H1 (cell line): ENCODE measurements at regions not wholly inside any gene's neighbourhood (a gene's known extent, or its start where the extent isn't known, plus 50 kb on each side); places are given as distances from the start of the nearest gene placed in this dataset.

Source experiments
- ATF3 ChIP-seq: IDR thresholded peaks from 2 replicates; pipeline ENCODE4 v1.6.1; 2011; ENCODE audit warnings: low read depth, mild to moderate bottlenecking, low read length; ENCODE audit not compliant: insufficient read depth
- BRCA1 ChIP-seq: IDR thresholded peaks from 2 replicates; pipeline ENCODE4 v1.6.1; 2012; ENCODE audit warnings: low read depth, low read length, improper control_type of control experiment
- CBX8 ChIP-seq: fragments of 300-800, 300-1000 bp; sonication (generic); IDR thresholded peaks from 2 replicates; pipeline ENCODE4 v1.7.1; 2016; ENCODE audit warnings: low read depth, low read length, borderline replicate concordance
- CEBPB ChIP-seq: IDR thresholded peaks from 2 replicates; pipeline ENCODE4 v1.6.1; 2012; ENCODE audit warnings: low read depth, low read length
- CHD7 ChIP-seq: fragments of 300-600 bp; sonication (generic); IDR thresholded peaks from 2 replicates; pipeline ENCODE4 v1.7.1; 2012; ENCODE audit warnings: low read length, moderate library complexity, mild to moderate bottlenecking, inconsistent platforms; ENCODE audit not compliant: insufficient replicate concordance
- HDAC2 ChIP-seq, 2 experiments: fragments of 300-600 bp in 1 of 2; sonication (generic) in 1 of 2; IDR thresholded peaks; 2 replicates each; pipeline ENCODE4 v1.6.1; 2011 to 2012; ENCODE audit warnings: low read depth in 2 of 2, low read length in 2 of 2, mild to moderate bottlenecking in 2 of 2, moderate library complexity in 2 of 2, borderline replicate concordance in 1 of 2, inconsistent platforms in 1 of 2
- KDM4A ChIP-seq: IDR thresholded peaks from one replicate; pipeline ENCODE4 v1.7.1; 2012; ENCODE audit warnings: low read depth, mild to moderate bottlenecking, moderate library complexity, low read length, inconsistent platforms; ENCODE audit not compliant: severe bottlenecking
- MAX ChIP-seq: IDR thresholded peaks from 2 replicates; pipeline ENCODE4 v1.6.1; 2012; ENCODE audit warnings: inconsistent platforms
- TAF7 ChIP-seq: optimal IDR thresholded peaks from 2 replicates; pipeline ENCODE3; 2011; ENCODE audit warnings: low read depth, mild to moderate bottlenecking, inconsistent platforms, low read length, moderate library complexity, borderline replicate concordance
- USF2 ChIP-seq: IDR thresholded peaks from 2 replicates; pipeline ENCODE4 v1.6.1; 2011; ENCODE audit warnings: low read length, improper control_type of control experiment

GRCh38 chr13:66137384-66137783 lies 1092.8 kb downstream of the PCDH9 start (continued):
- no peak for TF ChIP-seq CHD7
- no peak for TF ChIP-seq KDM4A
- no peak for TF ChIP-seq CBX8
- no peak for TF ChIP-seq ATF3
- no peak for TF ChIP-seq TAF7
- TF ChIP-seq CEBPB: no peak
- TF ChIP-seq HDAC2 (IDR thresholded peaks at IDR 0.05; ENCODE audit: borderline replicate concordance in 1 of 2, low read depth in 2 of 2, low read length in 2 of 2): no peak
- TF ChIP-seq USF2: no peak
- no peak for TF ChIP-seq MAX
- TF ChIP-seq BRCA1: no peak
